LoVo (cell line): ENCODE measurements at regions not wholly inside any gene's neighbourhood (a gene's known extent, or its start where the extent isn't known, plus 50 kb on each side); places are given as distances from the start of the nearest gene placed in this dataset.

Experiments used
- DNase-seq: peaks from one replicate; pipeline ENCODE4 v3.0.0-alpha.2; 2016; ENCODE audit warnings: low spot score

DNA sequence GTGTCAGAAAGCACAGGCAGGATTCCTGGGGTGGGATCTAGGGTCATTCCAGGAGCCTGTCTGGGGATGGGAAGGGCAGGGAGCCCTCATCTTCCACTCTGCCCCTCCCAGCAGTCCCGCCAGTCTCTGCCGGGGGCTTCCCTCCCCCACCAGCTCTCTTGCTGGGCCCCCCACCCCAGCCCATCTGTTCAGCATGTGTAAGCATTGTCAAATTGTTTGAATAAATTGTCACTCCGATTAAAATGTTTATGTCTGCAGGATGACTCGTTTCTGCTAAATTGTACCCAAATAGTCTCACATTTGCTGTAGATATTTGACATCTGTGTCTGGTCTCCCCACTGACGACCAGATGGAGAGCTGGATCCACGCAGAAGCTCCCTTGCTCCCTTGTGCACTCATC, 257.6 kb downstream of the ANKRD60 start:
- no peak for DNase-seq

DNA sequence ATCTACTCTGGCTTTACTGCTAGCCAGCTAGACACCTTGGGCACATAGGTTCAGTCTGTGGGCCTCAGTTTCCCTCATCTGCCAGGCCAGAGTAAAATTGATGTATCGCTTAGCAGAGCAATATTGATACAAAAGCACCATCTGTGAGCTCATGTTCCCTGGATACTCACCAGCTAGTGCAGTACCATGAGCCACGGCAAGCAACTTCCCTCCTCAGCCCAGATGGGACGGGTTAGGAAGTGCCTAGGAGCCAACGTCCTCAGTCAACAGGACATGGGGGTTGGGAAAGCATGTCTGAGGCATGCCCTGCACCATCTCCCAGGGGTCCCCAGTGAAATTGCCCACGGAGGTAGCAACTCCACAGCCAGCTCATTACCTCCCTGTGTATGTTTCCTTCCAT, 258.3 kb downstream of the ANKRD60 start:
- no peak for DNase-seq

DNA sequence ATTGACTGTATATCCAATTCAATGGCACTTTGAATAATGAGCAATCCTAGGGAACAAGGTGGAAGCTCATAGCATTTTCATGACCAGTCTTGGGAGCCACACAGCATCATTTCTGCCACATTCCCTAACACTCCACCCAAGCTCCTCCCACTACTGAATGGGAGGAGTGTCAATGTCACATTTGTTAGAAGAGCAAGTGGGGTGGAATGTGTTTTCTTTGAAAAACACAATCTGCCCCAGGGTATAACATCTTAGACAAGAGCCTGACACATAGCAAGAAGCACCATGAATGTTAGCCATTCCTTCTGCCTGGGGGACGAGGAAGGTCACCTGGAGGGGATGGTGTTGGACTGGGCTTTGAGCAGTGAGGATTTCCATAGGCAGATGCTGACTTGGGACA, 258.3 kb upstream of the PMEPA1 start:
- no peak for DNase-seq

DNA sequence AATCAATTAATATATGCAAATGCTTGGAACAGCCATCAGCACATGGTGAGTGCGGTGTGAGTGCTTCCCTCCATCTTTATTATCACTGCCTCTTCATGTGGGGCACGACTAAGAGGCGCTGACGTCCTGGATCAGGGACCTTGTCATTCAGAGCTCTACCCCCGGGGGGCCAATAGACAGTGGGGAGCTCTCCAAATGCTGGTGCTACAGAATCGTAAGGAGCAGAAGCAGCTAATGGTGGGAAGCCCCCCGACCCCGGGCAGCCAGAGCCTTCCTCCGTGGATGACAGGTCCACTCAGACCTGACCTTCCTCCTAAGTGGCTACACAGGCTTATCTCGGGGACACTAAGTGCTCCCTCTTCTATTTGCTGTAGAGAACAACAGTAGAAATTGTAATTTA, 257.5 kb upstream of the PMEPA1 start:
- DNase-seq = no peak

DNA sequence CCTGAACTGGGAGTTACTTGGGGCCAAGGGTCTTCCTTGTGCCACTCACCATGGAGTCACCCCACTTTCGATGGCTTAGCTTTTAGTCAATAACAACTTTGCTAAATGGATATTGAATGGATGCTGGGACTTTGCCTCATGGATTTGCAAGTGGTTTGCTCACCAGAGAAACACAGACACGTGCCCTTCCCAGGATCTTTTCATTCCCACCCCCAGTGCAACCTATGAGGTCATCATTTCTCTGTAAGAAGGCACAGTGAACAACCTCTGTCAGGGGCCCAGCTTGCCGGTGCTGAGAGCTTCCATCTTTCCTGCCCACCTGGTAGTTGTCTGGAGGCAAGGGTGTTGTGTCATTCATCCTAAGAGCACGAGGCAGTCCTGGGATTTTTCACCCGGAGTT, 256.8 kb upstream of the PMEPA1 start:
- no peak for DNase-seq

DNA sequence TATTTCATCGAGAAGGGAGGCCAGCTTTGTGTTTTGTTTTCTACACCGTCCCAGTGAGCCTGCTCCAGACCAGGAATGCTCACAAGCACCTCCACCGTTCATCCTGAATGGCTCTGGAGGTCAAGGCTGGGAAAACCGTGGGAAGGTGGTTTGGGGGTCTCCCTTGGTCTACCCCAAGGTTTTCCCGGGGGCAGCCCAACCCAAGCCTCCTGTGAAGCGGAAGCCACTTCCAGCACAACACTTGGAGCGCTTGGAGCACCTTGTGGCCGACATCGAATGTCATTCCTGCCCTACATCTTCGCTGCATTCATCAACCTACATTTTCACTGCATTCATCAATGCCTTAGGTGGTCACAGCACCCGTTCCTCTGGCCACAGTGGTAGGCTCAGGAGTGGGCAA, 255.6 kb upstream of the PMEPA1 start:
- no peak for DNase-seq

DNA sequence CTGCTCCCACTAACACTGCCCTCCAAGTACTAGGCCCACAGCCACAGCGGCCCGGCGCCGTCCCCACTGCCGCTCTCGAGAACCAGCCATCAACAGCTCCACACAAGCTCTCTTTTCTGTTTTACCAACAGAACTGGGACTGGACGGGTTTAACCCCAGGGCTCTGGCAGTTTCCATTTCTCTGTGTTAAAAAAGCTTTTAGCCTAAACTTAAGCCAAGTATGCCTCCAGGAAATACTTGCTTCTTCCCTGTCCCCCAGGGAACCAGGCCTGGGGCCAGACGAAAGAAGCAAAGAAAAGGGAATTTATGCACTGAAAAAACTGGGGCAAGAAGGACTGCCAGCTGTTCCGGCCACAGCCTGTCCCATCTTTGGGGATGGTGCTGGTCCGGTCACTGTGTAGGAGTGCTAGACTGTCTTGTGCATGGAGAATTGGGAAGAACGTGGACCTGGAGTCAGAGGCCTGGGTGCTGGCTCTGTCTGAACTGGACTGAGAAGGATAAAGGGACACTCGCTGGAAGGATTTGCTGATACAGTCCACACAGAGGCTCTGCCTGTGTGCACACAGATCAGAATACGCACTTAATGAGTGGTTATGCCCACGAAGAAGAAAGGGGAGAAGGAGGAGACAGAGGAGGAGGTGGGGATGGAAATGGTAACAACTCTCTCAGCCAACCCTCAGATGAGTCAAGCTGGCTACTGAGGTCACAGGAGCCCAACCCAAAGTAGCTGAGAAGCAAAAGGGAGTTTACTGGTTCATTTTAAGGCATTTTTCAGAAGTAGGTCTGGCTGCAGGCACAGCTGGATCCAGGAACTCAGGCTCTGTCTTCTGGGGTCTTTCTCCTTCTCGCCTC, 254.4 kb upstream of the PMEPA1 start:
- DNase-seq = no peak

DNA sequence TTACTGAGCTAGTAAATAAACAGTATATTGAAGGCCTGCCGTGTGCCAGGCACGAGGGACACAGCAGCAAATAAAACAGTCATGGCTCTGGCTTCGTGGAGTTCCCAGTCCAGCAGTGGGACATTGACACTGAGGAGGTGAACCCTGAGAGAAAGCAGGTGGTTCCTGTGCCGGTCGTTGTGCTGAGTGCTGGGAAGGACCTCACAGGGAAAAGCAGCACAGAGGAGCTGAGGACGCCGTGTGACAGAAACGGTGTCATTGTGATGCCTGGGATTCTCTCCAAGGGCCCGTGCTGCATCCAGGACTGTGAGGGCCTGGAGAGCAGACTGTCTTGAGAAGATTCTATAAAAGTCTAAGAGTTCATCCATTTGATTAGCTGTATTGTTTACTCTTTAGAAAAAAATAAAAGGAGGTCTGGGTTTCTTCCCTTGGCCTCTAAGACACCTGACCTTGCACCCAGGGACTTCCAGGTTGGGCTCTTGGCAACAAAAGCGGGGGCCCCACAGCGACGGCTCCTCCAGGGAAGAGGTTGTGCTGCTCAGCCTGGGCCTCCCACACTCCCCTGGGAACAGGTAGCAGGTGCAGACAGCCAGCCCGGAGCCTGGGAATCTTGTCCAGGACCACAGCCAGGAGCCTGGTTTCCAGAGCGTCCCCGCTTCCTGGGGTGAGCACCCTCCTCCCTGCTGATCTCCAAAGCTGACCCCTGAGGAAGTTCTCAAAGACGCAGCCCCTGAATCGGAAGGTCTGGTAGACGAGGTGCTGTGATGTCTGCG, 251.2 kb upstream of the PMEPA1 start:
- no peak for DNase-seq

DNA sequence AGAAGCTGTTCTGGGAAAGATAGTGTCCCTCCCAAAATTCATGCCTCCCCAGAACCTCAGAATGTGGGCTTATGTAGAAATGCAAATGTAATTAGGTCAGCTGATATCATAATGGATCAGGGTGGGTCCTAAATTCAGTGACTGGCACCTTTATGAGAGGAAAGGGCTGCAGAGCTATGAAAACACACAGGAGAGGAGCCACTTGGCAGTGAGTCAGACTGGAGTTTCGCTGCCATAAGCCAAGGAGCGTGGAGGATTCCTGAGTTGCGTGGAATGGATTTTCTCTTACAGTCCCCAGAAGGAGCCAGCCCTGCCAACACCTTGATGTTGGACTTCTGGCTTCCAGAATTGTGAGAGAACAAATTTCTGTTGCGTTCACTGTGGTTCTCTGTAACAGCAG, 249.8 kb upstream of the PMEPA1 start:
- no peak for DNase-seq

DNA sequence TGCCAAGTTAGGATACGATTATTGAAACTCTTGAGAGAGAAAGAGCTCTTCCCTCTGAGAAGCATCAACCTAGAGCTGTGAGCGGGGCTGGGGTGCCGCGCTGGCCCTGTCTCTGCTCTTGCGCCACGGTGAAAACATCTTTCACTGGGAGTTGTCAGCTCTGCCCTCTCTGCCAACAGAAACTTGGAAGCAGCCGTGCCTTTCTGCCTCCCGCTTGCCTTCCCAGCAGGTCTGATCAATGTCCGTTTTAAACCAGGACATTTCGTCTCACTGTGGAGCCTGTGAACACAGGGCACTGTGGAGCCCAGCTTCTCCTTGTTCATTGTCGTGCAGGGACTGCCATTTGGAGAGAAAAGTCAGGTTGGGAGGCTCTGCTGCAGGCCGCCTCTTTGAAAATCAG, 249.2 kb upstream of the PMEPA1 start:
- no peak for DNase-seq

DNA sequence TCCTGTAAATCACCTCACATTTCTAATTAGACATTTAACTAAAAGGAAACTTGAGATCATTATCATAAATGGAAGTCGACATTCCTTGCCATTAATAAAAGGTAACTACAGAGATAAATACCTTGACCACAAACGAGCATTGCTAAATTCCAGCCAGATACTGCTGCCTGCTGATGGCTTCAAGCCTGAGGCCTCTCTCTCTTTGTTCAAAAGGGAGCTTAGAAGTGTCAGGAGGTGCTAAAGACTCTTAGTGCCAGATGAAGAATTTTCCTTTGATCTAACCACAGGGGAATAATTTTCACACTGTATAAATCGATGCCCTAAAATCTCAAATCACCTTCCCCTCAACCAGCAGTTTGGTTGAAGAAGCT, 248.2 kb upstream of the PMEPA1 start:
- no peak for DNase-seq

DNA sequence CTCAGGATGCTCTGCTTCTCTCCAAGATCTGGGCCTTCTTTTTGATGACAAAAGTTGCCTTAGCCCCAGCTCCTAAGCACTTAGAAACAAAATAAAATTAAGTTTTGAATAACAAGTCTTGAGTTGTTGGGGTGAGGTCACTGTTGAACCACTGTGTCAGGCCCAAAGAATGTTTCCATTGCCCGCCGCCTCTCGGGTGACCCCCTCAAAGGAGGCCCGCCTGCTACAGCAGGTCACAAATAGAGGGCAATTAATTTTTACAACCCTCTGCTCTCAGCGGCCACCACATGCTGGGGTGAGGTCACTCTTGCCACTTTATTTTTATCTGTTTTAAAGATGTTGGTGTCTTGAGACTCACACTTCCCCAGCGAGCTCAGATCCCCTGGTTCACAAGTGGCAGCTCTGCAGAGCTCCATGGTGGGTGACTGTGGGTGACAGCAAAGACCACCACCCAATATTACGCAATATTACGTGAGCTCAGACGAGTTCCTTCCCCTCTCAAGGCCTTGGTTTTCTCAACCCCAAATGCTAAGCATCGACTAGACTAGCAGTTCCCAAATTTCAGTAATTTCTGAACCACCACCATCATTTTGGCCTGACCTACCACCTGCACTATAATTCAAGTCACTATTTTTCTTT, 247.7 kb upstream of the PMEPA1 start:
- no peak for DNase-seq

DNA sequence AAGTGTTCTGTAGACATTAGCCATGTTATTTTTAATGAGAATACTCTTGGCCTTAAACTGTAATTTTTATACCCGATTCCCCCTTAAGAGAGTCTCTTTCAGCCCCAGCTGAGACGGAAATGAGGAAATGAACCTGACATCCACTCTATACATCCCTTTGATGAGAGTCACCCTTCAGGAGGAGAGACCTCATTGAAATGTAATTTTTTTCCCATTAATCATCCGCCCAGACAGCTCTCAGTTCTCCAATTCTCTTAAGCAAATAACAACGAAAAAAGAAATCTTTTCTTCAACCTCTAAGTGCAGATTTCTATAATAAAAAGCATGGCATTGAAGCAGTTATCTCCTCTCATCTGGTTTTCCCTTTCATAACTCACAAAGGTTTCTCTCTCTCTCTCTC, 243.8 kb upstream of the PMEPA1 start:
- DNase-seq = no peak

DNA sequence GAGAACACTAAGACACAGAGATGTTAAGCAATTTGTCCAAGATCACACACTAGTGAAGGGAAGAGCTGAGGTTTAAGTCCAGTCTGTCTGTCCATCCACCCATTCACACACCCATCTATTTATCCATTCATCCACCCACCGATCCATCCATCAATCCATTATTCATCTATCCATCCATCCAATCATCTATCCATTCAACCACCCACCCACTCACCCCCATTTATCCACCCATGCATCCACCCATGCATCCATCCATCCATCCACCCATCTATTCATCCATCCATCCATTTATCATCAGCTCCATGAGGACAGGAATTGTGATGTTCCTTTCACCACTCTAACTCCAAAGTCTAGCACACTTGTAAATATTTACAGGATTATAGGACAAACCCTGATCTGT, 242.3 kb upstream of the PMEPA1 start:
- DNase-seq = no peak

DNA sequence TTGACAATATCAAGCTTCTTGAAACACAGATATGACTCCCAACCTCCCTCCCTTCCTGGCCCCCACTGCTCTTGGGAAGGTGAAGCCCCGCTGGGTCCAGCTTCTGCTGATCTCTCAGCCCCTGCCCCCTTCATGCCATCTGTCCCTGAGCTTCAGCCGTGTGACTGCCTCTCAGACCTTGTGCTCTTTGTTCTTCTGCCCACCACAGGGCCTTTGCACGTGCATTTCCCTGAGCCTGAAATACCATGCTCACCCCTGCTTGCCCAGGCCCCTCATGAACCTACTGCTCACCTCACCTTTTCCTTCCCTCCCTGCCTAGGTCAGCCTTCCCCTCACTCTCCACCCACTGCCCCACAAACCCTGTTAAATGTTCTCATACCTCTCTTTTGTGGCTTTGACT, 241.7 kb upstream of the PMEPA1 start:
- no peak for DNase-seq

DNA sequence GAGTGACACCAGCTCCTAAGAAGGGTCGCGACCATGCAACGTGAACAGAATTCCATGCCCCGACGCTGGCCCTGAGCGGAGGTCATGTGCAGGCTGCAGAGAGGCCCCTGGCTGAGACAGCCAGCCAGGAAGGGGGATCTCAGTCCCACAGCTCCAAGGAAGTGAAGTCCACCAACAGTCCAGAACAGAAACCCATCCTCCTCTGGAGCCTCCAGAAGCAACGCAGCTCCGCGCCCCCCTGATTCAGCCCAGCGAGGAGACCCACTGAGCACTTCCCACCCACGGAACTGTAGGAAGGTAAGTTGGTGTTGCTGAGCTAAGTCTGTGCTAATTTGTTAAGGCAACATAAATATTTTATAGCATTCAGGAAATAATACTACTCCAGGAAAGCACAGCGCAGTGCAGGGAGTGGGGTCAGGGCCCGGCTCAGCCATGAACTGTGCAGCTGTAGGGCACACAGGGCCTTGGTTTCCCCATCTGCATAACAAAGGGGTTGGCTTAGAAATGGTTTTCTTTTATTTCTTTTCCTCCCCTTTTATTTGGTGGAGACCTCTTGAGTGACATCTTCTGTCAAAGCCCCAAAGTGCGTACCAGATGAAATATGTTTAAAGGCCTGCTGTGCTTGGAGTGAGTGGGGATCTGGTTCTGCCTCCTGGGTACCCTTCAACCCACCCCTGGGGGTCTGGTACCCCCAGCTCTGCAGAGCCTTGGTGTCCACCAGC, 241.1 kb upstream of the PMEPA1 start:
- no peak for DNase-seq

DNA sequence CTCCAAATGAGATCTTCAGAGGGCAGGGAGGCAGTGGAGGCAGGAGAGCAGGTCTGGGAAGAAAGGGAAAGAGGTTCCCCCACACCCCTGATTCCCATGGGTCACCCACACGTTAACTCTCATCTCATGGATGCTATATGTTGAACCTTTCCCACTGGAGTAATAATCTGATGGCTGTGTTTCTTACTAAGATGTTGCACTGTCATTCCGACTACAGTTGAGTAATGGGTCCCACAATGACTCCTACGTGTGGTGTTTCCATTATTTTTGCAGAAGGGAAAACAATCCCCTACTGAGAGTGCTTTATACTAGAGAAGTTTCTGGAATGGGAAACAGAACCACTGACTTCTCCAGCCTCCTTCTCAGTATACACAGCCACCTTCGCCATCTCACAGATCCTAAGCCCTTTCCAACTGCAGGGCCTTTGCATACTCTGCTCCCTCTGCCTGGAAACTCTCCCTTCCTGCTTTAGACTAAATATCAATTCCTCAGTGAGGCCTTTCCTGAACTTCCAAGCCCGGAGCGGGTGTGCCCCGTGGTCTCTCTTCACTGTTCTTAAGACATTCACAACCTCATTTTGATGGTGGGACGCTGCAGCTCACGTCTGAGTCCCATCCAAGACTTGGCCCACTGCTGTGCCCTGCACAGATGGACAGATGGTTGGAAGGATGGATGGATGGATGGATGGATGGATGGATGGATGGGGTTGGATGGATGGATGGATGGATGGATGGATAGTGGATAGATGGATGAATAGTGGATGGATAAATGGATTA, 238.6 kb upstream of the PMEPA1 start:
- DNase-seq = no peak

DNA sequence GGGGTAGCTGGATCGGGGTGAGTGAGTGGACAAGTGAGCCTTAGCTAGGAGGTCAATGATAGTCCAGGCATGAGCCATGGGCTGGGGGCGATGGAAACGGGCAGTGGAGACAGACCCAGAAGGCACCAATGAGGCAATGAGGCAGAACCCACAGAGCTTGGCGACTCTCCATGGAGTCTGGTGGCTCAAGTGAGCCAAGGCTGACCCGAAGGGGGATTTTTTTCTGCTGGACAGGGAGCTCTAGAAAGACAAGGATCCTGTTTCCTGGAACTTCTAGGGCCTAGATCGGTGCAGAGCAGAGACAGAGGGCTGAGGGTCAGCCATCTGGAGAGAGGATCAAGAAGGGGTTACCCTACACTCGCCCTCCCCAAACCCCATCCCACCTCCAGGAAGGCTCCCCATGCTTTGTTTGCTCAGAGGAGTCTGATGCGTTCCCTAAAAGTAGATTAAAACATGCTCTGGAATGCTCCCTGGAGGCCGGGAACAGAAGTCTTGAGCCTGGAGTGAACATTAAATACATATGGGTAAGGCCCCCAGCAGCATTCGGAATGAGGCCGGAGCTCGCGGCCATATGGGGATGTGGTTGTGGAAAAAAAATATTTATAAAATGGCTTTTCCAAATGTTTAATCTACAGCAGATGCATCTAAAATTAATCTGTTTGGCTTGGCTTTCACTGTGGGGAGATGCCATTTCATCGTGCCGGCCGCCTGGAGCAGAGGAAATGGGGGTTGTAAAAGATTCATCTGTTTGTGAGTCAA, 237.8 kb upstream of the PMEPA1 start:
- DNase-seq = no peak

DNA sequence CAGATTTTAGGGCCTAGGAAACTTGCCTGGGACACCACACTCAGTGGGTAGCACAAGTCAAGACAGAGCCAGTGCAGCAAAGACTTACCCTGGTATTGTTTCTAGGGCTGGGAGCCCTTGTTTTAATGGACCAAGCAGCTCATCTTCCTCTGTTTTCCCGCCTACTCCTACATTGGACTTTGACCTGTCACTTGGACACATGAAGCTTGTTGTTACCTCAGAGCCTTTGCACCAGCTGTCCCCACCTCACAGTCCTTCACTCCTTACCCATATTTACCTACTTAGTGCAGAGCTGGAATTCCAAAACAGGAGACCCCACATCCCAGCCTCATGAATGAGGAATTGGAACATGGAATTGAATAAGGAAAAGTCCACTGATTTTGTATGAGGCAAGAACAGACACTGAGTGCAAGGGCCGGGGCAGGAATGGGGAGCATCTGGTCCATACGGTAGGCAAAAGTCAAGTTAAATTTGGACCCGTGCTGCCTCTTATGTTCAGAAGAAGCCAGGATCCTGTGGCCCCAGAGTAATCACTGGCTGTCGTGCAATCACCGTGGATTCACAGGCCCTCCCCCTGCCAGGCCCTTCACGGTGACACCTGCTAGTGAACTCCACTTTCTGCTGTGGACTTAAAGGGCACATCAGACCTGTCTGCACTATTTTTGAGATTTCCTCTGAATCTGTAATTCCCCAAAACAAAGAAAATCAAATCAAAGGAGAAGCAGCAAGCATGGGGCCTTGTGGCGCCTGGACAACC, 236.9 kb upstream of the PMEPA1 start:
- no peak for DNase-seq

DNA sequence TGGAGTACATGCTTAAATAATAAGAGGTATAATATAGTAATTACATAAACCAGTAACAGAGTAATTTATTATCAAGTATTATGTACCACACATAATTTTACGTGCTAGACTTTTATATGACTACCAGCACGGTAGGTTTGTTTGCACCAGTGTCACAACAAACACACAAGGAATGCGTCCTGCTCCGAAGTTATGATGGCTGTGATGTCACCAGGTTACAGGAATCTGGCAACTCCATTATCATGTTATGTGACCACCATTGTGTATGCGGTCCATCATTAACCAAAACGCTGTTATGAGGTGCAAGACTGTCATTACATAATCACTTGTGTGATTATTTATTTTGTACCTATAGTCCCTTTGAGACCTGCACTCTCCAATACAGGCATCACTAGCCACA, 235.2 kb upstream of the PMEPA1 start:
- no peak for DNase-seq
